DMS79 (cell line): ENCODE measurements at regions not wholly inside any gene's neighbourhood (a gene's known extent, or its start where the extent isn't known, plus 50 kb on each side); places are given as distances from the start of the nearest gene placed in this dataset.

ENCODE experiments used
- DNase-seq: peaks from one replicate; lab custom pipeline; 2025; lab: John Stamatoyannopoulos, UW

DNA sequence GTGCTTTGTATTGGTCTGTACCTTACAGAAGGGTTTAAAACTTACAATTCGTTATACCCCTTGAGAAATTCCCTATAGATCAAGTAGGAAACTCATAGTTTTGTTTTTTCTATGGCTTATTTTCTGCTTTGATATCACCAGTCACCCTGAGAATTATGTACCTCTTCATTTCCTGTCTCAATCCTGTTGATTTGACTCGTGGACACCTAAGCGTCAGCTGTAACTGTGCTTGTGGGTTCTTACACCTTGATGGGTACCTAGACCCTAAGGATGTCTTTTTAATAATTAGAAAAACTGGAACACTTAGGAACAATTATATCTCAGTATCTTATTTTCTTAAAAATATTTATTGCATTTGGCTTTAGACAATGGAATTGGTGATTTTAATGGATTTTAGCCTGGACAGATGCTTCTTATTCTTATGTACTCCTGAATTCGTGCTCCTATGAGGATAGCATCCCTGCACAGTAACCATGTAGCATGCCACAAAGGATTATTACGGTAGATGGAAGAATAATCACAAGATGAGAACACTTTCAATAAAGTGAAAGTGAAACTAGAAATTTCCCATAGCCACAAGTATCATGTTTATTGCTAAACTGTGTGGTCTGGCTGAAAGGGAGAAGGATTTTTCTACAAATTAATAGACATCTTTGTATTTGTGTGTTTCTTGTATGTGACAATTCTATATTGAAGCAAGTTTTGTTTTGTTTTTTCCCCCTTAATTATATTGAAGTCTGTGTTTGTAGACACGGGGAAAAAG lies 1920.3 kb upstream of the WWC1 start:
- DNase-seq = no peak

DNA sequence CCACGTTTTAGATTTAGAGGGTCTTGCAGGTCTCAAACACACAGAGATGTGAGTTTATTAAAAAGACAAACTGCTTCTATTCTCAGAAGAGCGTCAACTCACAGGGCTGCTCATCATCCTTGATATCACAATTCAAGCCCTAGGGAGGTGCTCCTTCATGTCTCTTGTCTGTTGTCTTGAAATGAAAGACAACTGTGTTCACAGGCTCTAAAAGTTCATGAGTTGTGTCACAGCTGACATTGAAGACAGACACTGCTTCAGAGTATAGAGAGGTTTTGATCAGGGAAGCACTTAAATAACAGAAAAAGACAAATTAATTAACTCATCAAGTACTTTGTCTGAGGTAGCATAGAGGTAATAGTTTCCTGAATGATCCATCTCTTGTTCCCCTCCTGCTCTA lies 1917.6 kb upstream of the WWC1 start:
- DNase-seq = no peak

DNA sequence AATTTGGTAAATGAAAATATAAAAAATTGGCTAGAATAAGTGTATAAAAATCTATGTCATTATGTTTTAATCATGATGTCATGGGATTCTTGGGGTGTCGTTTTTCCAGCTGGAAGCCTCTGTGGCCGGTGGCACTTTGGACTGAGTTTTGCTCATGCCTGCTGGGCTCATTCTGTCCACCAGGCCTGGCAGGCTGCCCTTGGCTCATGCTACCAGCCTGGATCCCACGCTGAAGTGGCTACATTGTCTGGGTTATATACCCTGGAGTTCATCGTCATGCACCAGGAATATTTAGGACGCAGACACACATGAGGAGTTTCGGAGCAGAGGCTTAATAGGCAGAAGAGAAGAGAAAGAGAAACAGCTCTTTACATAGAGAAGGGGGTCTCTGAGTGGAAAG lies 1913.7 kb upstream of the WWC1 start:
- no peak for DNase-seq

DNA sequence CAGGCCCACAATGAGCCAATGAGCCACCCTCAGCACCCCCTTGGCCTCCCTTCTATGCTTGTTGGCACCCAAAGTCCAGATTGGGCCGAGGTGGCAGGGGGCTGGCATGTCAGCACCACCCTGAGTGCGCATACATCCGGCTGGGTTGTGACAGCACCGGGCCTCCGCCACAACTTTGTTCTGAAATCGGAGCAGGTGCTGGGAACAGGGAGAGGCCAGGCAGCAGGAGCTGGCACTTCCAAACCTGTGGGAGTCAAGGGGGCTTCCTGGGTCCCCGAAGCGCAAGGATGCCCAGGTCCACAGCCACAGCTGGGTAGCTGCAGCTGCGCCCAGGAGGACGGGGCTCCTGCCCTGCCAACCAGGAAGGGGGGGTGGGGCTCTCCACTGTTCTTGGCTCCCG lies 1911.9 kb upstream of the WWC1 start:
- DNase-seq = no peak

DNA sequence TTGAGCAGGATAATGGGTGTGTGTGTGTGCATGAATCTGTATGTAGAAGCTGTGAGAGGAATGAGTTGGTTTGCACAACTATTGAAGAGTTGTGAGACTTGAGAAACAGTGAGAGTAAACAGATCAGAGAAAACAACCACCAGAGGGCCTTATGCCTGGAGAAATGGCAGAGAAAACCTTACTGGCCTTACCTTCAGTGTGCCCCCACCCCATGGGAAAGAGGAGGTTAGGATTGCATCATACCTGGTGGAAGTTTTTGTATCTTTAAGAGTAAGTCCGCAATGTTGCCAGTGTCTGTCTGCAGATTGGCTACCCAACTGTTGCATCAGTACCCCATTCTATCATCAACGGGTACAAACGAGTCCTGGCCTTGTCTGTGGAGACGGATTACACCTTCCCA lies 1909.4 kb upstream of the WWC1 start:
- no peak for DNase-seq

DNA sequence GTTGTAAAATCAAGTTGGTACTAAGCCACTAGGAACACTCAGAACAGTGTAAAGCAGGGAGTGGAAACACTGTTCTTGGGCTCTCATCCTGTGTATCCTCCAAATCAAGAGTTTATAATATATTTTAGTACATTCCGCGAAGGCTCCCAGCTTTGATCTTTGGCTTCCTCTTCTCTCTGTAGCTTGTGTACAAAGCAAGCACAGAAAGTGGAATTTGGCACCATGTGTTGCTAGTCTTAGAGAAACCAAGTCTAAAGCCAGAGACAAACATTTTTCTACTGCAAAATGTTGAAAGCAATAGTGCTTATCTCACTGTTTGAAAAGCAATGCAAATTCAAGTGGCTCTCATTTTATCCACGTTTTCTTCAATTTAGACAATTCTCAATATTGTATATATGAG lies 1893.3 kb upstream of the WWC1 start:
- DNase-seq = no peak

DNA sequence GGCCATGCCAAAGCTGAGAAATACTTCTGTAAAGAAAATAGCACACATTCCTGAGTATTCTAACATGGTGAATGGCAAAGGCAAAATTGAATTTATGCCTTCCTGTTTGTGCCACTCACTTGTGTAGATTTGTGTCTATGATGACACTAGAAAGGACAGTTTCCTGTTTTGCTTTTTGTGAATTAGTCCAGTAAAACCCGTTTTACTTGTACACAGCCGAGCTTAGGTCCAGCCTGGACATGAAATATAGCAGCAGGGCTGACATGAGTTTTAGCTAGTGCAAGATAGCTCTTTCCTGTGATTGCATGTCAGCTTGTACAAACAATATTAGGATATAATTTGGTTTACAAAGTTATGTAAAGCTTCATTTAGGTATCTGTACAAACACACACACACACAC lies 1891.7 kb upstream of the WWC1 start:
- no peak for DNase-seq

DNA sequence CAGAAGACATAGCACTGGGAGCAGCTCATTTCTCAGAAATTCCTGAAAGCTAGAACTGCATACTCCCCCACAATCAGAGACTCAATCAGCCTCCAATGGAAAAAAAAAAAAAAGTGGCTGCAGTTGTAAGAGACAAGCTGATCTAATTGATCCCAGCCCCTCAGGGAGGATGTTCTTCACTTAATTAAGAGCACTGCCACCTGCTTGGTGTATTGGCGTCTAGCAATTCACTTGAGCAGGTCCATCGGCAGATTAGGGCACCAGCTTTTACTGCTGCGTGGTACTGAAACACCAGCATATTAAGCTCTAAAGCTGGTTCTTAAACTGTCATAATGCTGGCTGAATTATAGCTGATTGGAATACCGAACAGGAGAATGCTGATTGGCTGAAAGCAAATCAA lies 1890.1 kb upstream of the WWC1 start:
- no peak for DNase-seq

DNA sequence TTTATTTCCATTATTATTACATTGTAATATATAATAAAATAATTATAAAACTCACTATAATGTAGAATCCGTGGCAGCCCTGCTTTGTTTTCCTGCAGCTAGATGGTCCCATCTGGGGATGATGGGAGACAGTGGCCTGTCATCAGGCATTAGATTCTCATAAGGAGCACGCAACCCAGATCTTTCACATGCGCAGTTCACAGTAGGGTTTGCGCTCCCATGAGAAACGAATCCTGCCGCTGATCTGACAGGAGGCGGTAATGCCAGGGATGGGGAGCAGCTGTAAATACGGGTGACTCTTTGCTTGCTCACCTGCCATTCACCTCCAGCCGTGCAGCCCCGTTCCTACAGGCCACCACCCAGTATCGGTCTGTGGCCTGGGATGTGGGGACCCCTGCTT lies 1879.3 kb upstream of the WWC1 start:
- DNase-seq = no peak

DNA sequence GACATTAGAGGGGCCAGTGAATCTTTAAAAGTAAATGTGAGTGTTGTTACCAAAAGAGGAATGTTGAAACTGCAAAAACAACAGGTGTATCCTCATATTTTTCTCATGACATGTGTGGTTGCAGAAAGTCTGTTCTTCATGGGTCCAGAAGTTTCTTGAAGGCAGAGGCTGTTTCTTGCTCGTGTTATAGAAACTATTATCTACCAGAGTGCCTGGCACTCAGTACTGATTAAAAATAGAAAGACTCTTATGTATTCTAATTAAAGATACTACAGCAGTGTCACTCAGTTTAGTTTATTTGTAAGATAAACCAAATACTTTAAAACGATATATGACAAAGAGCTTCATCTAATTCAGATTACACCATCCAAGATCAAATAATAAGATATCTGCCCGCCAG lies 1864.2 kb upstream of the WWC1 start:
- DNase-seq = no peak

DNA sequence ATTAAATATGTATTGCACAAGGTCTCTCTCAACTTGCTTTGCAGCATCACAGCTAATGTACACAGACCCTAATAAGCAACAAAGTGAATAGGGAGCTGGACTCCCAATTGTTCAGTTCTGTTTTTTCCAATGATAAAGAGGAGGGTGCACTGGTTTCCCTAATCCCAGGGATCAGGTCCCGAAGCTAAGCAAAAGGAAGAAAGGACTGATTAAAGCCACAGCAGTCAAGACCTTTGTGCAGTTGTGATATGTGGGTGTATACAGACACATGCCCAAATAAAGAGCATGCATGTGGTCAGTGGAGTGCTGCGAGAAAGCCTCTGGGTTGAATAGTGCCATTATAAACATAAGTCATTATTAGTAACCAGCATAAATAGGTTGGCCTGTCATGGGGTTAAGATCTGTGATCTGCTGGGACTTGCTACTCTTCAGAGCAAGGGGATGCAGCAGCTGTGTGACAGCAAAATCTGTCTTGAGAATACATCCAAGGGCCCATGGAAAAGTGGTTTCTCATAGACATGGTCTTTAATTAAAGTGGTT lies 1863.1 kb upstream of the WWC1 start:
- DNase-seq = no peak

DNA sequence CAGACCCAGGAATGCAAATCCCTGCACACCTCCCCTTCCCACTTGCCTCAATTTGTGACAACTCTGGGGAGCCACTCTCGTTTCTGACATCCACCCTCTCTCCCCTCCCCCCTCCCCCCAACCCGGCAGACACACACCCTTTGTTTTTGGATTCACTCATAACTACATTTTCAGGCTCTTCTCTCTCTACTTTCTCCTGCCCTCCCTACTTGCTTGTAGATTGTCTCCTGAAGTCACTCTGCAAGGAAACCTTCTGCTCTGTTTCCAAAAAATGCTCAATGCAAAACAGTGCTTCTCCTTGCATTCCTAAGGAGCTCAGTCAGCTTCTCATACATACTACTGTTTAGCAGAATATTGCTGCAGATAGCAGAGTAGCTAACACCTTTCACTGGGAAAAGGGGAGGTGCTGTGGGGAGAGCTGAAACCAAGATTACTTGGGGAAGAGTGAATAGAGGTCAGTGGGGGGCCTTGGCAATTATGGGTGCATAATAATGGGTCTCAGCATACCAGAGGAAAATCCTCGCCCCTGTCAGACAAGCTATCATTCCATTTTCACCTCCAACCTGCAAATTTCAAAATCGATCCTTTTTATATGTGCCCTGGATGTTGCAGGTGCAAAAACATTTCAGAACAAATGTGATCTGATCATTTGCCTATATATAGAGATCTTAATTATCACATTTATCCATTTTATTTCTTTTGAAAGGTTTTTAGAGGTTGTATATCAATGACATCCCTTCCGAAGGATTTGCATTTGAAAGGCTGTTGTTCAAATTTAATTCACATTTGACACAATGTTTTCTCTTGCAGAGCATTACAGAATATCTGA lies 1860.7 kb upstream of the WWC1 start:
- DNase-seq = no peak

DNA sequence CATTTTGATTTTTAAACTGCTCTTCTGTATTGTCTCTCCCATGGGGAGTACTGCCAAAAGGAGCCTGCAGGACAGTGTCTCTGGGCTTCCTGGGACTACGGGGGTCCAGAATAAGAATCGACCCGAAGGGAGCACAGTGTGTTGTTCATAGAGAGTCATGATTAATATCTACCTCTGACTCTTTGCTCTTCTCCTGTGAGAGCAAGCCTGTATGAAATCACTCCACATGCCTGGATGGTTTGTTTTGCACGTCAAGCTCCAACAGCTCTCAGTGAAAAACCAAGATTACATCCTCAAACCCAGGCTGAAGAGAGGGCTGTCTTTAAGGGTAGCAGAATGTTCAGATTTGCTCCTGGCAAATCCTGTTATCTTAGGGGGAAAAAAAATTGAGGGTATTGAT lies 1860.0 kb upstream of the WWC1 start:
- DNase-seq = no peak

DNA sequence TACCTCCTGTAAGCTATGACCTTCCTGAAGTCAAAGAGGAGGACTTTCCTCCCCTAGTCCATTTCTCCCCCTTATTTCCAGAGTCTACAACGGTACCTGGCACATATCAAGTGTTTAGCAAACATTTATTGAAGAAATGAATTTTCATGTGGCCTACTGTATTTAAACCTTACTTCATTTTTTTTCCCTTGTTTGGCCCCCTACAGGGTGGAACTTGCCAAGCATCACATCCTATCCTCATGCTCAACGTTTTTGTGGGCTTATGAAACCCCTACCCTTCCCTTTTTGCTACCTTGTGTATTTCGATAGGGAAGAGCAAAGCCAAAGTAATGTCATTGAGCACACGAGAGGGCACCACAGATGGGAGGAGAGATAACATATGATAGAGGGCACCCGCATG lies 1857.8 kb upstream of the WWC1 start:
- no peak for DNase-seq

DNA sequence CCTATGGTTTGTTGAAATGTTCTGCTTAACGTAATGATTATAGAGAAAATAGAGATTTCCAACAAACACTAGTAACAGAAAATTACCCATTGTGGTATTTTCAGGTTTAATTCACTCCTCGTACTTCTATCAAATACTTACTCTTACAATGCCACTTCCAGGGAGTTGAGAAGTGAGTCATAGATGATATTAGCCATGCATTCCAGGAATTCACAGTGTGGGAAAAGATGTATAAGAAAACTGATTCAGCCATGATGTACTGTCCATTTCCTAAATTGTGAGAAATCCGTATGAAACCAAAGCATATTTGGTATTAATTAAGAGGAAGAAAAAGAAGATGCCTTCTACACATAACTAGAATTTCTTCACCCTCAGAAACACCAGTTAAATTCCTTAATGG lies 1854.6 kb upstream of the WWC1 start:
- DNase-seq = no peak

DNA sequence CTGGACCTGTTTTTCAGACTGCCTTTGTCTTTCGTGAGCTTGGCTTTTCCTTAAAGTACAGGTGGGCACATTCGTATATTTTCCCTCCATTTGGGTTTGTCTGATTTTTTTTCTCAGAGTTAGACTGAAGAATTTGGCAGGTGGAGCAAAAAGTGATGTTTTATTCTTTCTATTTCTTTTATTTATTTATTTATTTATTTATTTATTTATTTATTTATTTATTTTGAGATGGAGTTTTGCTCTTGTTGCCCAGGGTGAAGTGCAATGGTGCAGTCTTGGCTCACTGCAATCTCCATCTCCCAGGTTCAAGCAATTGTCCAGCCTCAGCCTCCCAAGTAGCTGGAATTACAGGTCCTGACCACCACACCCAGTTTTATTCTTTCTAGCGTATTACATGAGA lies 1805.1 kb upstream of the WWC1 start:
- DNase-seq = no peak

DNA sequence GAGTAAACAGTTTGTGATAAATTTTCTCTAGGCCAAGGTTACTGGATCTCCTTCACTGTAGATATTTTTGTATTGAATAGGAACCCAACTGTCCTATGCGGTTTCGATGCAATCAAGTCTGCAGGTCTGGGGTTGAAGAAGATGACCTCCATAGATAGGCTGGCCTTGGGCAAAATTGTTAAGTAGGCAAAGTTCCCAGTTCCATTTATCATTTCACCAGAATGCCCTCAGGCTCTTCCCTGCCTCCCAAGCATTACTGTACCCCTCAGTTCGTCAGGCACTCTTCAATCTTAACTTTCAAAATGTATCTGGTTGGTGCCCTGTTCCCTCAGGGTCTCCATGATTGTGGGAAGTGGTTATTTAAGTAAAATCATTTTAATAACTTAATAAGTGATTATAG lies 1802.9 kb upstream of the WWC1 start:
- DNase-seq = no peak

DNA sequence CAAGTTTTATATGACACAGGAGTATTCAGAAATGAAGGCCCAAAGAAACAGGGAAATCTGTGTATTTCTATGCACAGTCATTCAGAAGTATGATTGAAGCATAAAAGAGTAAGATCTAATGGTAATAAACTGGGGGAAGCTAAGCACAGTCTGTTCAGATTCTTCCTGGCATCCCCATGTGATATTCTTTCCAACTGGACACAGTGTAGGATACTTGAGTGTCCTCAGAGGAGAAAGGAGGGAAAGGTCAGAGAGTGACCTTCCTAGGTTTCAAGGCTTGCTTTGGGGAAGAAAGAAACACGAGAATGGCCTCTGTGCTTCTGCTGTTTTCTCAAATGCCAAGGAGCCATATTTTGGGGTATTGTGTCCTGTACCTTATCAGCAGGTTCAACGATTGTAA lies 1798.4 kb upstream of the WWC1 start:
- DNase-seq = no peak

DNA sequence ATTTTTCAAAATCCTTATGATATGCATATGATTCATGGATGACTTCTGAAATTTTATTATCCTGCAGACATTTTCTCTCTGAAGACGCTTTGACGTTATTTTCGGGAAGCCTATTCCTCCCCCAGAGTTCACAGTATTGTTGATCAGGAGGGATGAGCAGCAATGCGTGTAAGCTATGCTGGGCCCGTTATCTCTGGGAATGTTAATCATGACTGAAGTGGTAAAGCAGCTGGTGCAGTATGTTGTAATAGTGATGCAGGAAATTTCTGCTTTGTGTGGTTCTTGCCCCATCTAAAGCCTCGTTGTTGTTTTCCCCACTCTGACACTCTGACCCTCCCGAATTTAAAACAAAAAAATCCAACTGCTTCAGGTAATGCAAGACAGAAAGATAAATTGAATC lies 1797.8 kb upstream of the WWC1 start:
- DNase-seq = no peak

DNA sequence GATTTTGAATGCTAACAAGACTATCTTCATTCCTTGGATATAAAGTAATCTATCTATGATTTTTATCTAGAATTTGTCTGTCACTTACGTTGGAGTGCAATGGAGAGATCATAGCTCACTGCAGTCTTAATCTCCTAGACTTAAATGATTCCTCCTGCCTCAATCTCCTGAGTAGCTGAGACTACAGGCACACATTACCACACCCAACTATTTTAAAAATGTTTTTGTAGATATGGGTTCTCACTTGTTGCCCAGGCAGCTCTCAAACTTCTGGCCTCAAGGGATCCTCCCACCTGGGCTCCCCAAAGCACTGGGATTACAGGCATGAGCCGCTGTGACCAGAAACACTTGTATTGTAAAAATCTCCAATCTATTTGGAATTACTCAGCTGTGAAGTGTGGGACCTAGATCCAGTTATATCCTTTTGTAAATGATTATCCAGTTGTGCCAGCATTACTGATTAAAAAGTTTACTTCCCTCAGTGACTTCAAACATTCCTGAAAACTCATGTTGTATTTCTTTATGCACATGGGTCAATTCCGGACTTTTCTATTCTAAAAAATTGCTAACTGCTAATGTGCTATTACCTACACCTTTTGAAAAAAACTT lies 1793.8 kb upstream of the WWC1 start:
- DNase-seq = no peak

DNA sequence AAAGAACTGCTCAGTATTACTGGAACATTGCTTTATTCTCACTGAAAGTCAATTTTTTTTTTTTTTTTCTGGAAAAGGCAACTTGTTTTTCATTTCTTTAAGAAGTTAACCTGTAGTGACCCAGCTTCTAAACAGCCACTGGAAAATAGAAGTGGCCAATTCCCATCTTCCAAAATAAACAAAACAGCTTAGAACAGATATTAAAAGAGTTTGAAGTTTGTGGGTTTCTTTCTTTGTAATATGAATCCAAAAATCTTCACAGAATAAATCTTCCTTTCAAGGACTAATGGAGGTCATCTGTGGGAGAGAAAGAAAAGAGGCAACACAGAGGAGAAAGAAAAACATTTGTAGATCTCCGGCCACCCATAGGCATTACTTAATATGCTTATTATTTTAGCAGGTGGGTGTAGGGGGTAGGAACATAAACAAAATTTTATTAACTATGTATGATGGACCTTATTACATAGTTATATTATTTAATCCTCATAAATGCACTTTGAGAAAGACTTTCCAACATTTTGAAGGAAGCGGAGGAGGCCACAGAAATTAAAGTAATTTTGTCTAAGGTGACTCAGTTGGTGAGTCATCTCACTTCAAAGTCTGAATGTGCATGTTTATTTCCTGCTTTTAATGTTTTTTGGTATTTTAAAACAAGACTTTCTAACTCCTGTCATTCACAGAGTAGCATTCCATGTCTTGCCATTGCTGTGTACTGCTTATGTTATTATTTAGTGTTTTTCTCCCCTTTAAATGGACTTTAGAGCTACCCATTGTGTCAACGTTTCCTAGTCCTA lies 1791.8 kb upstream of the WWC1 start:
- DNase-seq = no peak

DNA sequence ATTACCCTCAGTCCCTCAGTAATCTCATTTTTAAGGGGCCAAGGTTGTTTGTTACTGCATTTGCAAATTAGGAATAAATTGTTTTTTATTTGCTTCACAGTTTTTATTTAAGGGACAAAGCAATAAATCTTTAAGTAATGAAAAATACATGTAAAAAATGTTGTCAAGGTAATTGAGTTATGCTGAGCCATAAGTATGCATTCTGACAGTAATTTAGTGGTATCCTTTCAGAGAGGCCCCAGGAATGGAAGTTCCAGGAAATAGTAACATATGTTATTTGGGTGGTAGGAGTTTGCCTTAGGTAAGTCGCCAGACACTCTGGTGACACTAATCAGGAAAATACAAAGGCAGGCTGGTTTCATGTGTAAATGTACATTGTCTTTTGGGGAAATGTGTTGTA lies 1787.9 kb upstream of the WWC1 start:
- DNase-seq = no peak
